ENCODE measurements at regions not wholly inside any gene's neighbourhood (a gene's known extent, or its start where the extent isn't known, plus 50 kb on each side); places are given as distances from the start of the nearest gene placed in this dataset.

DNA sequence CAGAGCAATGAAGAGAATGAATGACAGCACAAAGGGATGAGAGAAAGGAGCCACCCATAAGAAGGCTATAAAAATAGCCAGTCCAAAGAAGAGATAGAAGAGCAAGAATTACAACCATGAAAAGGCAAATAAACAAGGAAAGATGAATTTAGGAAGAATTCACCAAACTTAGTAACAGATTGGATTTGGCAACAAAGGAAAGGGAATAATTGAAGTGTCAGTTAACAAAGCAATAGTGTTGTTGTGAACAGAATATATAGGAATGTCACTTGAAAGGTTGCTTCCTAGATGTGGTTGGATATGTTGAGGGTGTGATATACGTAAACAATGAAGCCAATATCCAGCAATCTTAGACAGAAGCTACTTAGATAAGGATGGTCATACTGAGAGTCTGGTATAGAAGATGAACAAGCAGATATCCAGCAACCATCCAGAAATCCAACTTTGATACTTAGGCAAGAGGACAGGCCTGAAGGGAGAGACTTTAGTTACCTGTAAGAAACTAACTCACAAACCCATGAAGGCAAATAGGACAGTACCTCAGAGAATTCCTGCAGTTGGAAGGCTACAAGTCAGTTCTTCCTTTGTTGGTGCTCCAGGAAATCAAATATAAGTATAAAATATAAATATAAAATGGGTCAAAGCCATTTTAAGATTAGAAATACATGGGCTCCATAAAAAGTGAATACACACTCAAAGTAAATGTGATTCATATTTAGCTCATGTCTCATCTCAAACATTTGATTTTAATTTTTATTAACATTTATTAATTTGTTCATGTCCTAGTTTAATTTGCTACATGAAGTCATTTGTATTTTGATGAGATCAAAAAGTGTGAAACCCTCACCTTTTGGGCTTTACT lies 106.5 kb downstream of the HFE start:
- no peak overlapping the region for H3K9ac ChIP-seq (ENCODE audit: low read depth, low read length)
- peaks cover 14% of the 10 kb centered on the region for H3K27me3 ChIP-seq (ENCODE audit: control insufficient read depth, insufficient read depth, low read length)
- H3K4me2 ChIP-seq (ENCODE audit: low read length): no peak overlapping the region
- H3K4me3 ChIP-seq (ENCODE audit: low read length): no peak overlapping the region
- H3K36me3 ChIP-seq (ENCODE audit: insufficient read depth, low read length): no peaks in the 10 kb centered on the region
- H3K4me1 ChIP-seq (ENCODE audit: control insufficient read depth, insufficient read depth, low read length): peaks cover 11% of the 10 kb centered on the region
- H3K9me3 ChIP-seq (replicated peaks; ENCODE audit: low read length): no peaks in the 10 kb centered on the region

DNA sequence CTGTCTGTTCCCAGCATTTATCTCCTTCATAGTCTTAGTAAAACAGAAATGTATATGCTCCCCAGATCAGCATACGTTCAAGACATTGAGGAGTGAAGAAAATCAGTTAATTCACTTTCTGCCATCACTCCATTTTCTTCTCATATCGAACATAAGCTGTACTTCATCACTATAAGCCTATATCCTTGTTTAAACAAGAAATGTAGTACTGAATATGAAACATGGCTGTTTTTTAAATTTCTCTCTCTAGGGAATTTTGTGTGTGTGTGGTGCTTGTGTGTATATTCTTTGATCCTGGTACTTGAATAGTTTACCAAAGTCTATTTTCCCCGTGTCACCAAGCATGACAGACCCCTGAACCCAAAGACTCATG lies 107.1 kb downstream of the HFE start:
- Histone ChIP-seq H3K9me3 (replicated peaks; ENCODE audit: low read length) (no peaks in the 10 kb centered on the region), H3K4me3 (ENCODE audit: low read length) (no peak overlapping the region), H3K9ac (ENCODE audit: low read depth, low read length) (no peak overlapping the region), H3K4me1 (ENCODE audit: control insufficient read depth, insufficient read depth, low read length) (peaks cover 7% of the 10 kb centered on the region), H3K36me3 (ENCODE audit: insufficient read depth, low read length) (no peaks in the 10 kb centered on the region), H3K4me2 (ENCODE audit: low read length) (peak overlapping the region; percentile 87), H3K27me3 (ENCODE audit: control insufficient read depth, insufficient read depth, low read length) (peaks cover 11% of the 10 kb centered on the region)

DNA sequence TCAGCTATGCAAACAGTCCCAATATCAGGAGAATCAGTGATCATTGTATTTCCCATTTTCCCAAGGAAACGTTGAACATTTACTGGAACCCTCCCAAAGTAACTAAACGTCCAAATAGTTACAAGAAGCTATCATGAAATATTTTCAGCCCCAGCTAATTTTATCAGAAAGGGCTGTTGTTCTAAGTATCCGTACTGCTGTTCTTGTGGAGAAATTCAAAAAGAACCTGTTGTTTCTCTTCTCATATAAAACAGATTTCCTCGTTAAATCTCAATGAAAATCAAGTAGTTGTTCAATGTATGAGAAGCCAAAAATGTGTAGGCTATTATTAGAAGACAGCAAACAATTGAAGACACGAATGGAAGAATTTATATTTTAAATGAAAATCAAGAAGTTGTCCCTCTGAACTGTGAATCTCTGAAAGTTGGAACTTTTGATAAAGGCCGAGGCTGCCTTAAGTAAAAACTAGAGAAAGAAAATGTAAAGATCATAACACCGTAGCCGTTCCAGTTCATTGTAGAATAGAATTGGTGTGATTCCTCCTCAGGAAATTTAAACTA lies 107.7 kb downstream of the HFE start:
- H3K36me3 ChIP-seq (ENCODE audit: insufficient read depth, low read length): no peaks in the 10 kb centered on the region
- H3K9ac ChIP-seq (ENCODE audit: low read depth, low read length): peak overlapping the region; percentile 76
- H3K9me3 ChIP-seq (replicated peaks; ENCODE audit: low read length): no peaks in the 10 kb centered on the region
- peaks cover 12% of the 10 kb centered on the region for H3K4me1 ChIP-seq (ENCODE audit: control insufficient read depth, insufficient read depth, low read length)
- peaks cover 14% of the 10 kb centered on the region for H3K27me3 ChIP-seq (ENCODE audit: control insufficient read depth, insufficient read depth, low read length)
- peak overlapping the region; percentile 56 for H3K4me3 ChIP-seq (ENCODE audit: low read length)
- peak overlapping the region; percentile 87 for H3K4me2 ChIP-seq (ENCODE audit: low read length)

DNA sequence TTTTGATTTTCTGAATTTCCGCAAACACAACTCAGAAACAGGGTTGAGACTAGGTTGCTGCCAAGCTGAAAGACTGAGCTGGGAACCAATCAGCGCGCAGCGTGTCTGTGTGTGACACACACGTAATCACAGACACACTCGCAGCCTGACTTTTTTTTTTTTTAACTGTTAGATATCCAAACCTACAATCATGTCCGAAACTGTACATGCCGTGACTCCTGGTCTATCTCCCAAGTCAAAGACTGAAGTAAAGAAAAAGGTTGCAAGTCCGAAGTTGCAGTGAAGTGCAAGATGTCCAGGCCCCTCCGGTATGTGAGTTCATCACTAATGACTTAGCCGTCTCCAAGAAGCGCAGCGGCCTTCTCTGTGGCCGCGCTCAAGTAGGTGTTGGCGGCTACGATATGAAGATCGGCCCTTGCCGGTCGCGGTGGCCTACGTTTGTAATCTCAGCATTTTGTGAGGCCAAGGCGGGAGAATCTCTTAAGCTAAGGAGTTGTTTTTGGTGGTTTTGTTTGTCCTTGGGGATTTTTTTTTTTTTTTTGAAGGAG lies 108.2 kb downstream of the HFE start:
- Histone ChIP-seq H3K4me2 (ENCODE audit: low read length) (peak overlapping the region; percentile 87), H3K4me1 (ENCODE audit: control insufficient read depth, insufficient read depth, low read length) (peaks cover 14% of the 10 kb centered on the region), H3K27me3 (ENCODE audit: control insufficient read depth, insufficient read depth, low read length) (peaks cover 17% of the 10 kb centered on the region), H3K4me3 (ENCODE audit: low read length) (peak overlapping the region; percentile 79), H3K36me3 (ENCODE audit: insufficient read depth, low read length) (no peaks in the 10 kb centered on the region), H3K9me3 (replicated peaks; ENCODE audit: low read length) (no peaks in the 10 kb centered on the region), H3K9ac (ENCODE audit: low read depth, low read length) (peak overlapping the region; percentile 76)

DNA sequence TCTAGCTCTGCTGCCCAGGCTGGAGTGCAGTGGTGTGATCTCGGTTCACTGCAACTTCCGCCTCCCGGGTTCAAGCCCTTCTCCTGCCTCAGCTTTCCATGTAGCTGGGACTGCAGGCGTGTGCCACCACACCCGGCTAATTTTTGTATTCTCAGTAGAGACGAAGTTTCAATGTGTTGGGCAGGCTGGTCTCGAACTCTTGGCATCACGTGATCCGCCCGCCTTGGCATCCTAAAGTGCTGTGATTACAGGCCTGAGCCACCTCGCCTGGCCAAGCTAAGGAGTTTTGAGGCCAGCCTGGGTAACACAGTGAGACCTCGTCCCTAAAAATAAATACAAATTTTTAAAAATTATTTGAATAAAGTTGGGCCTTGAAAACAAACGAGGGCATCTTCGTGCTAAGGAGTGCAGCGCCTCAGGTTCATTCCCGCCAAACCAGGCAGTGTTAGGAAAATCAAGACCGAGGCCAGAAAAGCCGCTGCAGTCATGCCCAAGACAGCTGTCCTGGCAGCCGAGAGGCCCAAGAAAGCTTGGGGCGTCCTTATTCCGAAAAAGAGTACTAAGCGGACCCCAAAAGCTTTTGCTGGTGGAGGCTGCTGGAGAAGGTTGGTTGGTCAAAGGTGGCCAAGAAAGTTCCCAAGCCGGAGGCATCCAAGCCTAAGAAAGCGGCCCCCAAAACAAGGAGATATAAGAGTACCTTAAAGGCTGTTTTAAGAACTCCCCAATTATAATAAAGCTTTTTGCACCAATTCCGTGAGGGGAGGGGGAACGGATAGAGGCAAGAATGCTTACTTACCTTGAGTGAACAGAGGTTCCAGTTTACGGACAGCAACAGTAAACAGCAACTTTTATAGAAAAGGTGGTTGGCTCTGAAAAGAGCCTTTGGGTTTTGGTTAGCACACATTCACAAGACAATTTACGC lies 109.0 kb downstream of the HFE start:
- H3K4me3 ChIP-seq (ENCODE audit: low read length): peak overlapping the region; percentile 79
- H3K9me3 ChIP-seq (replicated peaks; ENCODE audit: low read length): no peaks in the 10 kb centered on the region
- H3K4me2 ChIP-seq (ENCODE audit: low read length): peak overlapping the region; percentile 87
- peaks cover 14% of the 10 kb centered on the region for H3K4me1 ChIP-seq (ENCODE audit: control insufficient read depth, insufficient read depth, low read length)
- peaks cover 17% of the 10 kb centered on the region for H3K27me3 ChIP-seq (ENCODE audit: control insufficient read depth, insufficient read depth, low read length)
- peak overlapping the region; percentile 76 for H3K9ac ChIP-seq (ENCODE audit: low read depth, low read length)
- no peaks in the 10 kb centered on the region for H3K36me3 ChIP-seq (ENCODE audit: insufficient read depth, low read length)

DNA sequence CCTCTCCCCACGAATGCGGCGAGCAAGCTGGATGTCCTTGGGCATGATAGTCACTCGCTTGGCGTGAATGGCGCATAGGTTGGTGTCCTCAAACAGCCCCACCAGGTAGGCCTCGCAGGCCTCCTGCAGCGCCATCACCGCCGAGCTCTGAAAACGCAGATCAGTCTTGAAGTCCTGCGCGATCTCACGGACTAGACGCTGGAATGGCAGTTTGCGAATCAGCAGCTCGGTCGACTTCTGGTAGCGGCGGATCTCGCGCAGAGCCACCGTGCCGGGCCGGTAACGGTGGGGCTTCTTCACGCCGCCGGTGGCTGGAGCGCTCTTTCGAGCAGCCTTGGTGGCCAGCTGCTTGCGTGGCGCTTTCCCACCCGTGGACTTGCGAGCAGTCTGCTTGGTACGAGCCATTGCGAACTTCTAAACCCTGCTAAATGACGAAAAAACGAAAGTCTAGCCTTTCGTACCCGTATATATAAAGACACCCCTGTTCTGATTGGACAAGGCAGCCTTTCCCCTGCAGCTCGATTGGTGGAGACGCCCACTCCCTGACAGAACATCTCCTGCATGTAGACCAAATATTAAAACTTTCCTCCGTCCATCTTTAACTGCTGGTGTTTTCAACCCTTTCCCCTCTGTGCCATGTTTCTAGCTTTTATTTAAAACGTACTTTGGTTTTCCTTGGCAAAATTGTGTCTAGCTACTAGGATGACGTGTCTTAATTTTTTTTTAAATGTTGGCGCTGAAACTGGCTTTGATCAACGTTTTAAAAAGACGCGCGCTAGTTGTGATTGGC lies 109.8 kb downstream of the HFE start:
- H3K4me1 ChIP-seq (ENCODE audit: control insufficient read depth, insufficient read depth, low read length): peaks cover 14% of the 10 kb centered on the region

DNA sequence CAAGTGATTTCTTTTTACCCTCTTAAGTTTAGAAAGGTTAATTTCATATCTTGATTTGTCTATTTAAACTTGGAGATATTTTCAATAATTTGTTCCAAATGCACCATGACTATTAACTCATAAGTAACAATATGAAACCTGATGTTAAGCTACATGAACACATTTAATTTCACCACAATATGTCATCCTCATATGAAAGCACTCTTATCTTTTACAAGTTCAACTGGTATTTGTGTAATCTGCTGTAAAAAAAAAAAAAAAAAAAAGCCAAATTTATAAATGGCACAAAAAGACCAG lies 110.4 kb downstream of the HFE start:
- Histone ChIP-seq H3K27me3 (ENCODE audit: control insufficient read depth, insufficient read depth, low read length) (peaks cover 17% of the 10 kb centered on the region), H3K9me3 (replicated peaks; ENCODE audit: low read length) (no peaks in the 10 kb centered on the region), H3K4me3 (ENCODE audit: low read length) (peak overlapping the region; percentile 79), H3K4me1 (ENCODE audit: control insufficient read depth, insufficient read depth, low read length) (peaks cover 14% of the 10 kb centered on the region), H3K36me3 (ENCODE audit: insufficient read depth, low read length) (no peaks in the 10 kb centered on the region), H3K4me2 (ENCODE audit: low read length) (peak overlapping the region; percentile 87), H3K9ac (ENCODE audit: low read depth, low read length) (no peak overlapping the region)

More for the DNA sequence above, 109.8 kb downstream of the HFE start:
- H3K4me3 ChIP-seq (ENCODE audit: low read length): peak overlapping the region; percentile 79
- H3K4me2 ChIP-seq (ENCODE audit: low read length): peak overlapping the region; percentile 87
- no peaks in the 10 kb centered on the region for H3K36me3 ChIP-seq (ENCODE audit: insufficient read depth, low read length)
- peak overlapping the region; percentile 76 for H3K9ac ChIP-seq (ENCODE audit: low read depth, low read length)
- peaks cover 17% of the 10 kb centered on the region for H3K27me3 ChIP-seq (ENCODE audit: control insufficient read depth, insufficient read depth, low read length)
- no peaks in the 10 kb centered on the region for H3K9me3 ChIP-seq (replicated peaks; ENCODE audit: low read length)

DNA sequence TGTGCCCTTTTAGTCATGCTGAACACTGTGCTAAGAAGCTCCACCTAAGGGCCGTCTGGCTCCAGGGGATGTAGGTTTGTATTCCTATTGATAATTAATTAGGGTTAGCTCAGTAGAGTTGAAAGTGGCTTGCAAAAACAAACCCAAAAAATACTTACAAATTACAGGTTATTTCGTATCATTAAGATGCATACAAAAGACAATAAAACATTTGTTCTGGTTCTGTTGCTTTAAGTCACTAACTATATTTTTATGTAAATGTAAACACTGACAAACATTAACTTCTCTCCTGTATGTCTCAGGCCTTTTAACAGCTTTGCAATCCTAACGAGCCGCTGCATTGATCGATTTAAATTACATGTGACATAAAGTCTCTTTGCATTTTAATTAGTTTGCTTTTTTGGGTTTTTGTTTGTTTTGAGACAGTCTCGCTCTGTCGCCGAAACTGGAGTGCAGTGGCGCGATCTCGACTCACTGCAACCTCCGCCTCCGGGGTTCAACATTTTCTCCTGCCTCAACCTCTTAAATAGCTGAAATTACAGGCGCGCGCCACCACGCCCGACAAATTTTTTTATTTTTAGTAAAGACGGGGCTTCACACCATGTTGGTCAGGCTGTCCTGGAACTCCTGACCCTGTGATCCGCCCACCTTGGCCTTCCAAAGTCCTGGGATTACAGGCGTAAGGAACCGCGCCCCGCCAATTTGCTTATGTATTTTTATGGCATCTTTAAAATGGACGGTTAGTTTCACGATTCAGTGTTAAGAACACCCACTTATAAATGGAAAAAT lies 110.9 kb downstream of the HFE start:
- peak overlapping the region; percentile 87 for H3K4me2 ChIP-seq (ENCODE audit: low read length)
- peak overlapping the region; percentile 72 for H3K9ac ChIP-seq (ENCODE audit: low read depth, low read length)
- H3K36me3 ChIP-seq (ENCODE audit: insufficient read depth, low read length): no peaks in the 10 kb centered on the region
- H3K4me1 ChIP-seq (ENCODE audit: control insufficient read depth, insufficient read depth, low read length): peaks cover 14% of the 10 kb centered on the region
- peaks cover 17% of the 10 kb centered on the region for H3K27me3 ChIP-seq (ENCODE audit: control insufficient read depth, insufficient read depth, low read length)
- H3K4me3 ChIP-seq (ENCODE audit: low read length): peak overlapping the region; percentile 79
- H3K9me3 ChIP-seq (replicated peaks; ENCODE audit: low read length): no peaks in the 10 kb centered on the region

DNA sequence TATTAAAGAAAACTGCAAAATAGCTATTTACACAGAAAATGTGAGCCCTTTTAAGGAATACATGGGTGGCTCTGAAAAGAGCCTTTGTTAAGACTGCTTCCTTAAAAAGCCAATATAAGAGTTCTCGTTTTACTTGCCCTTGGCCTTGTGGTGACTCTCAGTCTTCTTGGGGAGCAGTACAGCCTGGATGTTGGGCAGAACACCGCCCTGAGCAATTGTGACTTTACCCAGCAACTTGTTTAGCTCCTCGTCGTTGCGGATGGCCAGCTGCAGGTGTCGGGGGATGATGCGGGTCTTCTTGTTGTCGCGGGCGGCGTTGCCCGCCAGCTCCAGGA lies 111.5 kb downstream of the HFE start:
- Histone ChIP-seq H3K9me3 (replicated peaks; ENCODE audit: low read length) (no peaks in the 10 kb centered on the region), H3K9ac (ENCODE audit: low read depth, low read length) (peak overlapping the region; percentile 72), H3K4me1 (ENCODE audit: control insufficient read depth, insufficient read depth, low read length) (peaks cover 14% of the 10 kb centered on the region), H3K4me2 (ENCODE audit: low read length) (peak overlapping the region; percentile 87), H3K4me3 (ENCODE audit: low read length) (peak overlapping the region; percentile 79), H3K36me3 (ENCODE audit: insufficient read depth, low read length) (no peaks in the 10 kb centered on the region), H3K27me3 (ENCODE audit: control insufficient read depth, insufficient read depth, low read length) (peaks cover 17% of the 10 kb centered on the region)

DNA sequence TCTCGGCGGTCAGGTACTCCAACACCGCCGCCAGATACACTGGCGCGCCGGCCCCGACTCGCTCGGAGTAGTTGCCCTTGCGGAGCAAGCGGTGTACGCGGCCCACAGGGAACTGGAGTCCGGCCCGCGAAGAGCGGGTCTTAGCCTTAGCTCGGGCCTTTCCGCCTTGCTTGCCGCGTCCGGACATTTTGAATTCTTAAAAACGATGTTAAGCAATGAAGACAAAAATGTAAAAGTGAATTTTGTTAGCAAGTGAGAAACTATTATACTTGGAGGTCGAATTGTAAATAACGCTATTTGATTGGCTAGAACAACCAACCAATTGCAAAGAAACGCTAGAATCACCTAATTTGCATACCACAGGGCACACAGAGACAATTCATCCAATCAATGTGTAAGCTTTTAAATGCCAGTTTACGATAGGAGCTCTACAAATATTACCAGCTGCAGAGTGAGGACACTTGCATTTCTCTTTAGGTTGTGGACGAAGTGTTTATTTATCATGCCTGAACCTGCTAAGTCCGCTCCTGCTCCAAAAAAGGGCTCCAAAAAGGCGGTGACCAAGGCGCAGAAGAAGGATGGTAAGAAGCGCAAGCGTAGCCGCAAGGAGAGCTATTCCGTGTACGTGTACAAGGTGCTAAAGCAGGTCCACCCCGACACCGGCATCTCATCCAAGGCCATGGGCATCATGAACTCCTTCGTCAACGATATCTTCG lies 112.0 kb downstream of the HFE start:
- Histone ChIP-seq H3K4me2 (ENCODE audit: low read length) (peak overlapping the region; percentile 87), H3K9me3 (replicated peaks; ENCODE audit: low read length) (no peaks in the 10 kb centered on the region), H3K4me3 (ENCODE audit: low read length) (peak overlapping the region; percentile 79), H3K36me3 (ENCODE audit: insufficient read depth, low read length) (no peaks in the 10 kb centered on the region), H3K27me3 (ENCODE audit: control insufficient read depth, insufficient read depth, low read length) (peaks cover 17% of the 10 kb centered on the region), H3K4me1 (ENCODE audit: control insufficient read depth, insufficient read depth, low read length) (peaks cover 14% of the 10 kb centered on the region), H3K9ac (ENCODE audit: low read depth, low read length) (peak overlapping the region; percentile 72)

Measured in skeletal muscle satellite cell (primary cell).